HG03565 (cell line): ENCODE measurements at regions not wholly inside any gene's neighbourhood (a gene's known extent, or its start where the extent isn't known, plus 50 kb on each side); places are given as distances from the start of the nearest gene placed in this dataset.
"Not testable (repeated sequence)": the region's sequence is repeated elsewhere in the genome, so short reads cannot be mapped to it uniquely, and the experiment has no call there.

Source experiments
- ATAC-seq: cut with Tn5 transposase; IDR thresholded peaks from one replicate; pipeline ENCODE4 v1.9.1; 2021; ENCODE audit warnings: mild to moderate bottlenecking, moderate library complexity; ENCODE audit not compliant: unreplicated experiment

DNA sequence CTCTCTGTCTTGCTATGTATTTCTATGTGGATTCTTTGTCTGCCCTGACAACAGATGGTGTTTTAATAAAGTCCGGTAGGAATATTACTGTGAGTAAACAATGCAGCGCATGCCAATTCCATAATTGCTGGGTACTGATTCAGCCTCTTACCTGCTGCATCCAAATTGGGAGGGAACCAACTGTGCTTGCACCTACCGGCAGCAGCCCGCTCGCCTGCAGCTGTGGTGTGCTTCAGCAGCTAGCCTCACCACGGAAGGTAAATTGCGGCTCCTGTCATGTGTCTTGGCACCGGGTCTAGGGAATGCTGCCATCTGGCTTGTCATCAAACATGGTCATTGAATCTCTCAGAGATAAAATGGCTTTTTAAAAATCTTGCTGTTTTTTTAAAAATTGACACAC lies 704.8 kb upstream of the SLC35B3 start:
- no peak for ATAC-seq

DNA sequence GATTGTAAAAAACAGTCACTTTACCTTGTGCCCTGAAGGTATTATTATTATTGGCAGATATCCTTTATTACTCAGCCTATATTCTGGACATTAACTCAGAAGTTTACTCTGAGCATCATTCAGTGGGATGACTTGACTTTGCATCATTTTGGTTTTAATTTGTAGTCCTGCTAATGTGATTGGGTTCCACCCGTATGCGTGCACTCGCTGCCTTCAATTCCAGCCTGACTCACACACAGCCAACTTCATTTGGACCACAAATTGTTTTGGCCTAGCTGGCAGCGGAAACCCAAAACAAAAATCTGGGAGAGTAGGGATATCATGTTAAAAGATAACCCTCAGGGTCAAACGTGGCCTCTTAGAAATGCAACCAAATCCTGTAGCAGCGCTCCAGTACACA lies 704.4 kb upstream of the SLC35B3 start:
- no peak for ATAC-seq

DNA sequence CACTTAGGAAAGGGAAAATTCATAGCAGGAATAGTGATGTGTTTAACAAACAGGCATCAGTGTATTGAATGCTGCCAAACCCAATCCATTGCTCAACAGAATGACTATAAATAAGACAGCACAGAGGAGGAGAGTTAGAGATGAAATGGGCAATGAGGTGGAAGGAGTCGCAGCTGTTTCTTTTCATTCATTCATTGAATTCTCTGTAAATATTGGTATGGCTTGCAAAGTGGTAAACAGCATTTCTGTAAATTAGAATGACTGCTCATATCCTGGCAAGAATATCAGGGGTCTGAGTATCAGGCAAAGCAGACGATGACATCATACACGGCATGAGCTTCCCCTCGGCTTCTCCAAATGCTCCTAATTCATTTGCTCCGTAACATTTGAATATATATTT lies 703.6 kb upstream of the SLC35B3 start:
- ATAC-seq: no peak

DNA sequence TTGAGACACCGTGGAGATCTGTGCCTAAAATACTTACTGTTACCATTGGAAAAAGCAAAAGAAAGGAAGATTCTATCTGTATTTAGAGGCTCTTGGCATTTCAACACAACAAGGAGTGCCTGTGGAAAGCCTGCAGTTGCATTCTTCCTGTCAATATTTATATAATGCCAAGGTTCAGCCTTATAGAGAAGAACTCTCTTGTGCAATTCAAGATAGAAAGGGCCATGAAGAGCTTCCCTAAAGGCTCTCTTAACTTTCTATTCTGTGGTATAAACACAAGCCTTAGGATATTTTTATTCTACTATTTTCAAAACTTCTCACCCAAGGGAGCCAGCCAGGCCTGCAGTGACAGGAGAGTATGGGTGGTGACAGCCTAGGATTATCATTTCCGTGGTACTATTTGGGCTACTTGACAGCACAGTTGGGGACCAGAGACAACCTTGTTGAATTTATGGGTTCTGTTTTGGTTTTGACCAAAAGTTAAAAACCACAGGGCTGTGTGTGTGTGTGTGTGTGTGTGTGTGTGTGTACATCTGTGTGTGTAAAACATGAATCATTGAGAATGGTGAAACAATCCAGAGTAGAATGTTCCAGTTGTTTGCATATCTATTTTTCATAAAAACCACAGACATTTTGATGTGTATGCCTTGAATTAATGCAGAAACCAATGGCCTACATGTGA lies 700.9 kb upstream of the SLC35B3 start:
- ATAC-seq: no peak

DNA sequence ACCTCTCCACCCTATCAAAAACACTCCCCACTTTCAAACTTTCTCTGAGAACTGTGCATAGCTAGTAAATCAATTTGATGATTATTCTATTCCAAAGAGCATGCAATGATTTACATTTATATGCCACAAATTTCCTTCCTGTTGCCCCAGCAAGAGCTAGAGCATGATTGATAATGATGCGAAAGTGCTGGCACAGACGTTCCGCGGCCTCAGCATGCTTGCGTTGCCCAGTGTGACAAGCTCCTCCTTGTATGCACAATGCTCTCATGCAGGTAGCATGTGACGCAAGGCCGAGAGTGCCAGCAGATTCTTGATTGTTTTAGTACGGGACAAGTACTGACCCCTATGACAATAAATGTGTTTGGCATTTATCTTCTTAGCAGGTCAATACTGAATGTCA lies 696.3 kb upstream of the SLC35B3 start:
- no peak for ATAC-seq

DNA sequence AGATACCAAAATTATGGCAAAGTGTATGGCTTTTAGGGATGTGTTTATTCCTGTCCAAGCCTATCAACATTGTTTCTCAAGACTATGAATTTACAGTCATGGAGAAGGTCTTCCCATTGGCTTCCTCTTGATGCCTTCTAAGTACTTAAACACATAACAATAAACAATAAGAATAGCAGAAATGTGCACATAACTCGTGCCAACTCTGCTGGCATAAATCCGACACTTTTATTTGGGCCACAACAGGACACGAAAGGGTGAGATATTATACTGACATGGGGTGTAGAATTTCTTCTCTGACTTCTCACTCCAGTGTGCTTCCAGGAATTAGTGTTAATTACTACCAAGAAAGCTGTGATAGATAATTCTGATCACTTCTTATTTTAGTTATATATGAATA lies 695.9 kb upstream of the SLC35B3 start:
- no peak for ATAC-seq

DNA sequence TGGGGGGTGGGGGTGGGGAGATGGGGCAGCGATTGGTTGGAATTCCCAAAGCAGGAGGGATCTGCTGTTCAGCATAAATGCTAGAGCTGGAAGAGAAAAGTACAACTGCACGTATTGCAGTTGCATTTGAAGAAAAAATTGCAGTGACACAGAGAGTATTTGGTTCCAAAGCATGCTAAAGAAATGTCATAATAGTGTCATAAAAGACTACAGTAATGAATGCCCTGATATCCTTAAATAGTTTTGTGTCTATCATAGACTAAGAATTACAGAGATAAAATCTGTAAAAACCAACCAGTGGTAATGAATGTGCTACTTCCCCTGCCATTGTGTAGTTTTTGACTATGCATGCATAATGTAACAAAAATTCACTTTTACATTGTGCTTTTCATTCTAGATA lies 693.6 kb upstream of the SLC35B3 start:
- no peak for ATAC-seq

DNA sequence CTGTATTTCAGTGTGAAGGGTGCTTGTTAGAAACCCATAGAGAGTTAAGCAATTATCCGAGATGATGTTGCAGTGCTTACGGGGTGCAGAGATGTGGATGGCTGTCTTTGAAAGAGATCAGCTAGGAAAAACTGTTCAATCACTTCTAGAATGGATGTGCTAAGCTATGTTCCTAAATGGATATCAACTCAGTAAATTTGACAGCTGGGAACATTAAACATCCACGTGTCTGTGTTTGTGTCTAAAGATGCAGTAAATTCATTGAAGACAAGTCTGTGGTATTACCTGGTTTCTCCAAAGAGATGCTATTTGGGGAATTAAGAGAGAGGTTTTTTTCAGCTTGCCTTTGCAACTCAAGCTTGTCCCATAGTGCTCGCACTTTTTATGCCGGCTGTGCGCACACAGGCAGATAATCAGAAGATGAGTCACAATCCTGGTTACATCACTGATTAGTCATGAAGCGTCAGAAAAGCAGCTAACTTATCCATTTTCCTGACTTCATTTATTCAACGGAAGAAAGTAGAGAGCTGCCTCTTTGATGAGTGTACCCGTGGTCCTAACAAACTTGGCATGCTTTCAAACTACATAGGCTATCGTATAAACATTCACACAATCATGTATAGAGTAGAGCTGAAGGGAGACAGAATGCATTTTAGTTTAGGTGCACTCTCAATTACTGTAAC lies 691.7 kb upstream of the SLC35B3 start:
- ATAC-seq: no peak

DNA sequence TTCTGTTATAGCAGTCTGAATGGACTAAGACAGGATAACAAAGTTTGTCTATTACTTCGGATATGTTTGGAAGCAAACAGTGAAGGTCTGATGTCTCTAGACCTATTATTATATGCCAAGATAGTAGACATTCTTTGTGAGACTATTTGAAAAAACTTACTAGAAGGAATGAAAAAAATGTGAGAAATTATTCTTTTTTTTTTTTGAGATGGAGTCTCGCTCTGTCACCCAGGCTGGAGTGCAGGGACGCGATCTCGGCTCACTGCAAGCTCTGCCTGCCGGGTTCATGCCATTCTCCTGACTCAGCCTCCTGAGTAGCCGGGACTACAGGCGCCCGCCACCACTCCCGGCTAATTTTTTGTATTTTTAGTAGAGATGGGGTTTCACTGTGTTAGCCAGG lies 690.7 kb upstream of the SLC35B3 start:
- ATAC-seq: not testable (repeated sequence)

DNA sequence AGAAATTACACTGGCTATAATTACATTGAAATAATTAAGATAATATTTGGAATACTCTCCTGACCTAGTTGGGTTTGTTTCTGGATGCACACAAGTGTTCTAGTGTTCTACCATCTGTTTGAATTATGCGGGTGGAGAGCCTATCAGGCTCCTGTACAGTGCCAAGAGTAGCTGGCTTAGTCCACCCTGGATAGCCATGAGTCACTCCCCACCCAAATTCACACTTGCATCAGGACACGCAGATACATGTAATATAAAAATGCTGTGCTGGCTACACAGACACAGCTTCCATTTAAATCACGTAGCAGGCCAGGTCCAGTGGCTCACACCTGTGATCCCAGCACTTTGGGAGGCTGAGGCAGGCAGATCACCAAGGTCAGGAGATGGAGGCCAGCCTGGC lies 686.2 kb upstream of the SLC35B3 start:
- no peak for ATAC-seq

DNA sequence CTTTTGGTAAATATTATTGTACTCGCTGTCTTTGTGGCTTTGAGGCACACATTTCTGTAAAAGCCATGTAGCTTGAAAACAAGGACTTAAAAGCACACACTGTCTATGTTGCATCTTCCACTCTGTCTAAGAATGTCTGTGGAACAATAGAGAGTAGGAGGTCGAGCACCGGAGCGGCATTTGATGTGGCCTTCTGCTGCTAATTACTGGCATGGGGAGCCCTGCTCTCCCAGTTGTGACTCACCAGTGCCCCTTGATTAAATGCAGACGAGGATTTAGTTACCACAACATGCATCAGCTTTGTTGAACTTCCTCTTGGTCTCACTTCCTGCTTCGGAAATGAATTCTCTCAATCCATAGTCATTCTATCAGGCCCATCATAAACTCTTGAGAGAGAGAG lies 680.7 kb upstream of the SLC35B3 start:
- no peak for ATAC-seq

DNA sequence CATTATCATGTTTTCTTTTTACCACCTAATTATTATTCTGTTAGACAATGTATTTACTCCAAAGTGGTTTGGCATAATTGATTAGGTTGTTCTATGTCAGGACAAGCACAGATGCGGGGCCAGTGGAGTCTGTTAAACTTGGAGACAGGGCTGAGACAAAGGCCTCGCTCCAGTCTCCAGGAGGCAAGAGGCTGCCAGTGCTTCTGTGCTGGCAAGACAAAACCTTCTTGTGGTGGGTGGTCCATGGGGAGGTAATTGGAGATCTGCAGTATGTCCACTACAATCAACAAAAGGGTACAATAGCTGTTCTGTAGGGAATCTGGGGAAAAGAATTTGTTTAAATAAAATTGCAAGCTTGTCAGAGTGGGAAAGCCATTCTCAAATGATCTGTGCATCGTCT lies 677.2 kb upstream of the SLC35B3 start:
- ATAC-seq: no peak

DNA sequence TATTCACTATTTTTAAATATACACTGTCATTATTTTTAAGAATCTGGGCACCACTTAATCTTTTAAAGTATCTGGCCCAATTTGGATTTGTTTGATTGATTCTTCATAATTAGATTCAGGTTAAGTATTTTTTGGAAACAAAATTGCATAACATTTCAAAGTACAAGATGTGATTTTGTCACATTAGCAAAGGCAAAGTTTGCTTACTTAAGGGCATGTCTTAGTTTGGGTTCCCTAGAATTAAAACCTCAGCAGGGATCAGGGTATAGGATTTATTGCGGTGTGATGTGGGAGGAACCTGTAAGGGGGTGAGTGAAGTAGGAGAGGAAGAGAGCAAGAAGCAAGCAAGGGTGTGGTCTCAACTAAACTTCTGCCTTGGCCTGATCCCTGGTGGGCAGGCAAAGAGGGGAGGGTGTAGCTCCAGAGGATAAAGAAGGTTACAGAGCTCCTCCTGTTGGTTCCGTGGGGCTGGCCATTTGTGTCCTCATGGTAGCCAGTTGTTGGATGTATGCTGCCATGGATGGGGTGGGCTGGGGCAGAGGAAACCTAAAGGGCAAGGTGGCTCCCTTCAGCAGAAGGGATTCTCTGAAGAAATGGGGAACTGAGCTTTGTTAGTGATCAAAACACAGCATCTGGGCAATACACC lies 668.7 kb upstream of the SLC35B3 start:
- ATAC-seq: no peak

DNA sequence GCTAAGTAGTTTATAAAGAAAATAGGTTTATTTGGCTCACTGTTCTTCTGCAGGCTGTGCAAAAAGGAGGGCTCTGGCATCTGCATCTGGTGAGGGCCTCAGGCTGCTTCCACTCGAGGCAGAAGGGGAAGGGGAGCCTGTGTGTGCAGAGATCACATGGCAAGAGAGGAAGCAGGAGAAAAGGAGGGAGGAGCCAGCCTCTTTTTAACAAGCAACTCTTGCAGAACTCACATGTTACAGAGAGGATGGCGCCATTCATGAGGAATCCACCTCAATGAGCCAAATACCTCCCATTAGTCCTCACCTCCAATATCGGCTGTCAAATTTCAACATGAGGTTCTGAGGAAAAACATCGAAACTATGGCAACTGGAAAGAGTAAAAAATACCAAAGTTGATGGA lies 666.6 kb upstream of the SLC35B3 start:
- no peak for ATAC-seq

DNA sequence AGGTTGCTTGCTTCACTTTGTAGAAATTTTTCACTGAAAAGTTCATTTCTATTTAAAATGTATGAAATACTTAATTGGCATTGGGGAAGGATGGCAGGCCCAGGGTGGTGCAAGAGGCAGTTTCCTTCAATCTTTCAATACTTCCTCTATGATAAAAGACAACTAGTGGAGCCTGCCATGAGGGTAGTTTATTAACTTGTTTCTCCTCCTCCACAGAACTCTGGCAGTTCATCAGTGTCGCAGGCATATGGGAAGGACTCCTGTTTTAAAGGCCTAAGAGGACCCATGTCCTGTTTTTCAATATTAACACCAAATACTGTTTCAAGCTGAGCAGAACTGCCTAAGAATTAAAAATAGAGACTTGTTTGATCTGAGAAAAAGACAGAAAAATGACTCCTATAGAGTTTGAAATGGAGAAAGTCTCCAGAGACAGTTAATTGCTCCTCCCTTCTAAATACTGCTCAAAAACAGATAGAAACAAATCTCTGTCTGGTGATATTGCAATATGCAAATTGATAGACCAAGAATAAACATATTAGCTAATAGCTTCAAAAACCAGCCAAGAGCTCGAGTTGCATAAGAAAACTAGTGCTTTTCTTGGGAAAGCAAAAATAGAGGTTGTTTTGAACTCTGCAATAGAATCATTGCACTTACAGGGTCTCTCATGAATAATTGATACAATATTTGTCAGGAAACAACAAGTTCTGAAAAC lies 665.7 kb upstream of the SLC35B3 start:
- no peak for ATAC-seq

DNA sequence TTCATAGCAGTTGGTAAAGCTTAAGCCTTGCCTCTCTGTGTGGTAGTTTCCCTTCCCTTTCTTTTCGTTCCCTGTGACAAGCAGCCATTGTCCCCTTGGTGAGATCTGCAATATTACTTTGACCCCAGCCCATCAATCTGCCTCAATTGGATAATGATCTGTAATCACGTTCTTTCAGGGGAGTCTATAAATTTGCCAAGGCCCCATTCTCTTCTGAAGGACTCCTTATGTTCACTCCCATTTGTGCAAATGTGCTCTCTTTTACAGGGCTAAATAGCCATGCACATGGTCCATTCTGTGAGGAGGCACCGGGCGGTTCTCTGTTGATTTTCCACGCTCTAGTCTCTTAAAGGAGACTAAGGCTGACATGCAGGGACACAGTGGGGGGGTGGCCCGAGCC lies 660.4 kb upstream of the SLC35B3 start:
- ATAC-seq: no peak

DNA sequence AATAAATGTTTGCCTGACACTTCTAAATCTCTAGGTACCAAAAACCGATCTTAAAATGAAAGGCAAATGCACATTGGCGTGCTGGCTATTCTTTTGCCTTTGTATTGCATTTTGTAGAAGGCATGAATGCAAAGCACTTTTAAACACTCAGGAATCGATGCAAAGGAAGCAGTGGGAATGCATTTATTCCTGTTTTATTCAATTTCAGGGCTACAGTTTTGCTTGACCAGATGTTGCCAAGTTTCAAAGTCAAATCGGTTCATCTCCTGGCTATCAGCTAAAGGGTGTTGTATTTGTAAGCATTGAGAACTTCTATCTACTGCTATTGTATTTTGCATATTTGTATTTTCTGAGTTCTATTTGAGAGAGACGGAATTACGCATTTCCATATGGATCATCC lies 659.8 kb upstream of the SLC35B3 start:
- no peak for ATAC-seq

DNA sequence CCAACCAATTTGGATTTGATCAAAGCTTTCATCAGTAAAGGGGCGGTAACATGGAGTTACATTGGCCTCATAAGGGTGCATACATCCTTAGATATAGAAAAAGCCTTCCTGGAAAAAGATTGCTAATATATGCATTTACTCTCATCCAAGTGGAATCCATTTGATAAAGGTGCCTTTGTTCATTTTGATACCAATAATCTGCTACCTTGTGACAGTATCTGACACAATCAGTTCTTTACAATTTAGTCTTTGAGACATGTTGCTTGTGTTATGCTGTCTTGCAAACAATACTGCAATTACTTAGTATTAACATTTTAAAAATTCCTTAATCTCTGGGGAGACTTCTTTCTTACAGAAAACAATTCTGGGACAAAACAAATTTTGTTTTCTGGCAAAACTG lies 654.4 kb upstream of the SLC35B3 start:
- no peak for ATAC-seq

DNA sequence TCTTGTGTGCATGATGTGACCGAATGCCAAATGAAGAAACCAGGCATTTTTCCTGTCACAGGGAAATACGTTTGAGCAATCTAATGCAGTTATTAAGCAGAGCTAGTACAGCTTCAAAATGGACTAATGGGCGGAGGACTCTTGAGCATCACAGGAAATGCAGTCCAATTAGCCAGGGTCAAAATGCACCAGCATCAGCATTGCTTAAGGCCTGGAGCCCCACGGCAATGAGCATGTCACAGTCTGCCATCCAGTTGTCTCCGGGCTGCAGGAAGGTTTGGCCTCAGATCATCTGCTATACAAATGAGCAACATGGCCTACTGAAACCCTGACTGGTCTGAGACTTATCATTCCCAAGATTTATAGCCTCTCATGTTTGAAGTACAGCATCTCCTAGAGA lies 652.1 kb upstream of the SLC35B3 start:
- no peak for ATAC-seq

DNA sequence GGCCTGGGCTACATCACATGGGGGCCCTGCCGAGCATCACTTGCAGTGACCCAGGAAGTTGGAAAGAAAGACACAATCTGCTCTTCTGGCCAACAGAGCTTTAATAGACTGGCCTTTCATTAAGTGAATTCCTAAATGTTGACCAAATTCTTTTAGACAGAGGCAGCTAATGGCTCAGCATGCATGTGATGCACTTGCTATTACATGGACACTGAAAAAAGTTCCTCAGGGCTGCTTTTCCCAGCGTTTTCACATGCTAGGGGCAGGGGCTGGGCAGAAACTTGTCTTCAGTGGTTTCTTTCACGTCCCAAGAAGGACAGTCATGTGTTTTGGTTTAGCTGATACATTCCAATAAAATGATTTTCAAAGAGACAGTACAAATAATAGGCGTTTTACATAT lies 651.0 kb upstream of the SLC35B3 start:
- ATAC-seq: no peak

DNA sequence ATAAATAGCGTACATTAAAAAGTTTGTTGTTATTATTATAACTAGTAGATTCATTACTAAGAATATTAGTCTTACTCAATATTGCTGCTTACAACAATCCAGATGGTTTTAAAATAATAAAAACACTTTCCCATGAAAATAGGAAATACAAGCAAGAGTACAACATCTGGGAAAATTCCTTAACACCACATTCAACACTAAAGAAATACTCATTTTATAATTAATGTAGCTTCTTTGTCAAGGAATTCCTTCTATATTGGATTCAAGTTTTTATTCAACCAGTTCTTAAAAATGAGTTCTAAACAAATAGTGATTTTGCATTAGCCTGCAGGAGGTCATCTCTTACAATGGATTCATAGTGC lies 650.3 kb upstream of the SLC35B3 start:
- ATAC-seq: no peak
